ENCODE measurements at regions not wholly inside any gene's neighbourhood (a gene's known extent, or its start where the extent isn't known, plus 50 kb on each side); places are given as distances from the start of the nearest gene placed in this dataset.

- no peak for TF ChIP-seq CTCF (IDR thresholded peaks at IDR 0.05 in 8 of 11, conservative IDR thresholded peaks at IDR 0.05 in 3 of 11)
- TF ChIP-seq POLR2AphosphoS5 (IDR thresholded peaks at IDR 0.05): no peak
- no peak for TF ChIP-seq POLR2A (IDR thresholded peaks at IDR 0.05)
Observed at GRCh38 chr12:94769776-94770759, 119.7 kb upstream of the TMCC3 start.
